Activated CD4-positive, alpha-beta T cell treated with anti-CD3 and anti-CD28 coated beads, Interleukin-2, amount 10 ng/mL, durations not matched to agents 7 days and 5 days (primary cell): ENCODE measurements at regions not wholly inside any gene's neighbourhood (a gene's known extent, or its start where the extent isn't known, plus 50 kb on each side); places are given as distances from the start of the nearest gene placed in this dataset.

ENCODE experiments used
- CTCF ChIA-PET: fragments of 350-600 bp; sonication (Branson Sonifier 250); formaldehyde crosslinking; loops from one replicate; lab custom pipeline; 2021; ENCODE audit warnings: antibody characterized with exemption; lab: Charles Lee
- POLR2A ChIA-PET: fragments of 350-600 bp; sonication (Branson Sonifier 250); formaldehyde crosslinking; loops from one replicate; lab custom pipeline; 2021; ENCODE audit warnings: antibody characterized with exemption; lab: Charles Lee
- DNase-seq: peaks from one replicate; pipeline ENCODE4 v3.0.0-alpha.2; 2020
- H3K27ac Mint-ChIP-seq: one replicate; pipeline ENCODE4 v1.8.0; 2021; ENCODE audit warnings: mild to moderate bottlenecking, moderate library complexity, mixed read lengths
- H3K27me3 Mint-ChIP-seq: one replicate; pipeline ENCODE4 v1.8.0; 2021; ENCODE audit warnings: mixed read lengths
- H3K36me3 Mint-ChIP-seq: one replicate; pipeline ENCODE4 v1.8.0; 2021; ENCODE audit warnings: low read depth, mixed read lengths
- H3K4me1 Mint-ChIP-seq: one replicate; pipeline ENCODE4 v1.8.0; 2021; ENCODE audit warnings: mixed read lengths
- H3K4me3 Mint-ChIP-seq: one replicate; pipeline ENCODE4 v1.8.0; 2021; ENCODE audit warnings: mild to moderate bottlenecking, moderate library complexity, mixed read lengths
- H3K9me3 Mint-ChIP-seq: one replicate; pipeline ENCODE4 v1.8.0; 2021; ENCODE audit warnings: mixed read lengths

- CTCF ChIA-PET: no interaction called here
- H3K4me3 Mint-ChIP-seq: no peak overlapping the region
- POLR2A ChIA-PET: no interaction called here
Observed at GRCh38 chr11:104546501-104546900, 351.8 kb downstream of the CASP12 start.

GRCh38 chr11:104541701-104542100 is 356.6 kb downstream of the CASP12 start:
- Mint-ChIP-seq H3K9me3 (no peaks in the 10 kb centered on the region), H3K4me3 (no peak overlapping the region), H3K36me3 (no peaks in the 10 kb centered on the region), H3K27ac (no peak overlapping the region), H3K27me3 (peaks cover 6% of the 10 kb centered on the region), H3K4me1 (no peaks in the 10 kb centered on the region)
- ChIA-PET CTCF (no interaction called here), POLR2A (no interaction called here)
- no peak for DNase-seq

More at GRCh38 chr11:104546501-104546900, 351.8 kb downstream of the CASP12 start:
- H3K36me3 Mint-ChIP-seq: no peaks in the 10 kb centered on the region
- peaks cover 4% of the 10 kb centered on the region for H3K27me3 Mint-ChIP-seq
- no peak for DNase-seq
- no peak overlapping the region for H3K27ac Mint-ChIP-seq
- no peaks in the 10 kb centered on the region for H3K9me3 Mint-ChIP-seq
- H3K4me1 Mint-ChIP-seq: no peaks in the 10 kb centered on the region

- ChIA-PET POLR2A (no interaction called here), CTCF (no interaction called here)
- peaks cover 9% of the 10 kb centered on the region for H3K27me3 Mint-ChIP-seq
- DNase-seq: no peak
- H3K36me3 Mint-ChIP-seq: no peaks in the 10 kb centered on the region
- H3K27ac Mint-ChIP-seq: no peak overlapping the region
- H3K4me3 Mint-ChIP-seq: no peak overlapping the region
- H3K4me1 Mint-ChIP-seq: no peaks in the 10 kb centered on the region
- H3K9me3 Mint-ChIP-seq: no peaks in the 10 kb centered on the region
Observed at GRCh38 chr11:104538313-104538712, 359.9 kb downstream of the CASP12 start.

GRCh38 chr11:104534278-104534677 is 364.0 kb downstream of the CASP12 start:
- no peak for DNase-seq
- Mint-ChIP-seq H3K36me3 (no peaks in the 10 kb centered on the region), H3K4me1 (no peaks in the 10 kb centered on the region), H3K27ac (no peak overlapping the region), H3K27me3 (peaks cover 7% of the 10 kb centered on the region), H3K4me3 (no peak overlapping the region), H3K9me3 (no peaks in the 10 kb centered on the region)
- ChIA-PET CTCF (interaction anchor here (0.6 to 1.7 kb wide), 2 partner anchors 17 to 306 kb away, joined by 3 read pairs; no protein-coding TSS in a partner anchor), POLR2A (no interaction called here)

- no peak overlapping the region for H3K27ac Mint-ChIP-seq
- H3K4me1 Mint-ChIP-seq: no peaks in the 10 kb centered on the region
- H3K36me3 Mint-ChIP-seq: no peaks in the 10 kb centered on the region
- H3K9me3 Mint-ChIP-seq: no peaks in the 10 kb centered on the region
- no peak overlapping the region for H3K4me3 Mint-ChIP-seq
- DNase-seq: no peak
- ChIA-PET POLR2A (no interaction called here), CTCF (interaction anchor here (1.9 kb wide), 1 partner anchor 10 kb away, joined by 5 read pairs; no protein-coding TSS in a partner anchor)
- peaks cover 6% of the 10 kb centered on the region for H3K27me3 Mint-ChIP-seq
Observed at GRCh38 chr11:104531894-104532293, 366.4 kb downstream of the CASP12 start.

- peak; percentile 23 for DNase-seq
- Mint-ChIP-seq H3K27me3 (peaks cover 1% of the 10 kb centered on the region), H3K9me3 (no peaks in the 10 kb centered on the region), H3K36me3 (no peaks in the 10 kb centered on the region), H3K27ac (no peak overlapping the region), H3K4me3 (no peak overlapping the region), H3K4me1 (no peaks in the 10 kb centered on the region)
- ChIA-PET POLR2A (no interaction called here), CTCF (no interaction called here)
Observed at GRCh38 chr11:104531075-104531474, 367.1 kb upstream of the PDGFD start.

GRCh38 chr11:104529906-104530305 is 366.0 kb upstream of the PDGFD start:
- H3K9me3 Mint-ChIP-seq: no peaks in the 10 kb centered on the region
- H3K4me3 Mint-ChIP-seq: no peak overlapping the region
- H3K27me3 Mint-ChIP-seq: no peaks in the 10 kb centered on the region
- CTCF ChIA-PET: no interaction called here
- DNase-seq: no peak
- H3K36me3 Mint-ChIP-seq: no peaks in the 10 kb centered on the region
- H3K4me1 Mint-ChIP-seq: no peaks in the 10 kb centered on the region
- no peak overlapping the region for H3K27ac Mint-ChIP-seq
- POLR2A ChIA-PET: no interaction called here

- POLR2A ChIA-PET: no interaction called here
- DNase-seq: no peak
- CTCF ChIA-PET: no interaction called here
- Mint-ChIP-seq H3K36me3 (no peaks in the 10 kb centered on the region), H3K9me3 (no peaks in the 10 kb centered on the region), H3K27me3 (no peaks in the 10 kb centered on the region), H3K27ac (no peak overlapping the region), H3K4me1 (no peaks in the 10 kb centered on the region), H3K4me3 (no peak overlapping the region)
Observed at GRCh38 chr11:104529213-104529612, 365.3 kb upstream of the PDGFD start.

- H3K4me3 Mint-ChIP-seq: no peak overlapping the region
- H3K27me3 Mint-ChIP-seq: no peaks in the 10 kb centered on the region
- POLR2A ChIA-PET: no interaction called here
- CTCF ChIA-PET: no interaction called here
- DNase-seq: no peak
- no peaks in the 10 kb centered on the region for H3K36me3 Mint-ChIP-seq
- H3K9me3 Mint-ChIP-seq: no peaks in the 10 kb centered on the region
- H3K4me1 Mint-ChIP-seq: no peaks in the 10 kb centered on the region
- no peak overlapping the region for H3K27ac Mint-ChIP-seq
Observed at GRCh38 chr11:104526006-104526405, 362.1 kb upstream of the PDGFD start.

GRCh38 chr11:104525416-104525815 is 361.5 kb upstream of the PDGFD start:
- ChIA-PET POLR2A (no interaction called here), CTCF (interaction anchor here (0.6 kb wide), 1 partner anchor 695 kb away, joined by 3 read pairs; no protein-coding TSS in a partner anchor)
- H3K4me3 Mint-ChIP-seq: no peak overlapping the region
- H3K4me1 Mint-ChIP-seq: no peaks in the 10 kb centered on the region
- no peaks in the 10 kb centered on the region for H3K9me3 Mint-ChIP-seq
- DNase-seq: no peak
- no peak overlapping the region for H3K27ac Mint-ChIP-seq
- no peaks in the 10 kb centered on the region for H3K27me3 Mint-ChIP-seq
- no peaks in the 10 kb centered on the region for H3K36me3 Mint-ChIP-seq

GRCh38 chr11:104524254-104524653 is 360.3 kb upstream of the PDGFD start:
- ChIA-PET POLR2A (no interaction called here), CTCF (no interaction called here)
- DNase-seq: no peak

GRCh38 chr11:104523611-104524010 is 359.7 kb upstream of the PDGFD start:
- no peaks in the 10 kb centered on the region for H3K9me3 Mint-ChIP-seq
- H3K36me3 Mint-ChIP-seq: no peaks in the 10 kb centered on the region
- ChIA-PET CTCF (no interaction called here), POLR2A (no interaction called here)
- no peaks in the 10 kb centered on the region for H3K4me1 Mint-ChIP-seq
- H3K4me3 Mint-ChIP-seq: no peak overlapping the region
- no peak overlapping the region for H3K27ac Mint-ChIP-seq
- no peak for DNase-seq
- peaks cover 7% of the 10 kb centered on the region for H3K27me3 Mint-ChIP-seq

More at GRCh38 chr11:104524254-104524653, 360.3 kb upstream of the PDGFD start:
- Mint-ChIP-seq H3K9me3 (no peaks in the 10 kb centered on the region), H3K27ac (no peak overlapping the region), H3K36me3 (no peaks in the 10 kb centered on the region), H3K4me1 (no peaks in the 10 kb centered on the region), H3K4me3 (no peak overlapping the region), H3K27me3 (peaks cover 6% of the 10 kb centered on the region)

GRCh38 chr11:104522650-104523049 is 358.7 kb upstream of the PDGFD start:
- ChIA-PET POLR2A (no interaction called here), CTCF (interaction anchor here (1.4 kb wide), 1 partner anchor 10 kb away, joined by 5 read pairs; no protein-coding TSS in a partner anchor)
- no peak for DNase-seq
- no peak overlapping the region for H3K4me3 Mint-ChIP-seq
- peaks cover 7% of the 10 kb centered on the region for H3K27me3 Mint-ChIP-seq
- no peaks in the 10 kb centered on the region for H3K9me3 Mint-ChIP-seq
- no peaks in the 10 kb centered on the region for H3K36me3 Mint-ChIP-seq
- H3K27ac Mint-ChIP-seq: no peak overlapping the region
- H3K4me1 Mint-ChIP-seq: no peaks in the 10 kb centered on the region

GRCh38 chr11:104522123-104522522 is 358.2 kb upstream of the PDGFD start:
- Mint-ChIP-seq H3K27me3 (peaks cover 7% of the 10 kb centered on the region), H3K9me3 (no peaks in the 10 kb centered on the region), H3K27ac (no peak overlapping the region), H3K4me3 (no peak overlapping the region), H3K4me1 (no peaks in the 10 kb centered on the region), H3K36me3 (no peaks in the 10 kb centered on the region)
- DNase-seq: no peak
- CTCF ChIA-PET: interaction anchor here (1.4 kb wide), 1 partner anchor 11 kb away, joined by 5 read pairs; no protein-coding TSS in a partner anchor
- POLR2A ChIA-PET: no interaction called here
